Thoracic aorta (tissue), 2 donors: ENCODE measurements at regions not wholly inside any gene's neighbourhood (a gene's known extent, or its start where the extent isn't known, plus 50 kb on each side); places are given as distances from the start of the nearest gene placed in this dataset.

Experiments
- ATAC-seq: fragments of 150-250 bp; one replicate; pipeline ENCODE4 v1.8.0; 2017; ENCODE audit warnings: low read depth; ENCODE audit not compliant: insufficient number of reproducible peaks, low FRiP score
- DNase-seq: peaks from one replicate; pipeline ENCODE4 v3.0.0-alpha.2; 2020; ENCODE audit warnings: low spot score
- H3K27ac ChIP-seq, 2 donors: fragments of 200-600 bp; sonication (generic); 1 replicate in 1 of 2; 2 replicates in 1 of 2; pipeline ENCODE4 v1.5.1; 2016; ENCODE audit warnings: mild to moderate bottlenecking in 2 of 2, moderate library complexity in 2 of 2
- H3K27me3 ChIP-seq: fragments of 200-600 bp; sonication (generic); replicated peaks from 2 replicates; pipeline ENCODE4 v1.6.0; 2016; ENCODE audit warnings: mild to moderate bottlenecking; ENCODE audit not compliant: insufficient read depth
- H3K36me3 ChIP-seq: fragments of 200-600 bp; sonication (generic); one replicate; pipeline ENCODE4 v1.5.1; 2016
- H3K4me1 ChIP-seq, 2 donors: fragments of 200-600 bp; sonication (generic); 1 replicate in 1 of 2; 2 replicates in 1 of 2; pipeline versions ENCODE4 v1.5.1 to v1.6.0; 2016; ENCODE audit warnings: low read depth in 2 of 2, mild to moderate bottlenecking in 1 of 2; ENCODE audit not compliant: control insufficient read depth in 1 of 2
- H3K4me3 ChIP-seq: fragments of 200-600 bp; sonication (generic); 2 replicates; pipeline ENCODE4 v1.5.1; 2016; ENCODE audit warnings: mild to moderate bottlenecking
- H3K9me3 ChIP-seq: fragments of 200-600 bp; sonication (generic); 2 replicates; pipeline ENCODE4 v1.5.1; 2016
- TF ChIP-seq, protein P1 (sequence below): fragments of 200-600 bp; sonication (generic); IDR thresholded peaks from one replicate; pipeline ENCODE4 v1.5.1; 2019; ENCODE audit warnings: antibody characterized with exemption

DNA sequence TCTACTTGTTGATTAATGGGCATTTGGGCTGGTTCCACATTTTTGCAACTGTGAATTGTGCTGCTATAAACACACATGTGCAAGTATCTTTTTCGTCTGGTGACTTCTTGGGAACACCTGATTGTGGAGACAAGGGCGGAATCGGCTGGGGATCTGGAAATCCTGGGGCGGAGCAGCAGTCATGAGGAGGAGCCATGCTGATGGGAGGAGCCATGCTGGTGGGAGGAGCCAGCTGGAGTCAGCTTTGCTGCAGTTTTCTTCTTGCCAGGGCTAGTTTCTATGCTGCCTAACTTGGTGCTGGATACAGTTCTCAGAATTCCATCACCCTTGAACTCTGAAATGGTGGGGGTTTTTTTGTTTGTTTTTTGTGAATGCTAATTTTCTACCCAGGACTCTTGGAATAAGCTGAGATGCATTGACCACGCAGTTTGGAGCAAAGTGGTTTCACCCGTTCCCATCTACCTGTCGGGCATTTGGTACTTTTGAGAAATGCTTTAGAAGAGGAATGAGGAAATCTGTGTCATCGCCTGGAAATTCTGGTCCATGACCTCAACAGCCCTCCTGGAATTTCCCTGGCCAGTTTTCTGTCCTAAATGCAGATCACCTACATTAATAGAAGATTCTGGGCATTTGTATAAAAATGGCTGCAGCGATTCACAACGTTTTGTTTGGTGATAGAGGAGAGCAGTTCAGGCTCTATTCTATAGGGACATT, 217.4 kb upstream of the ZFHX3 start:
- TF ChIP-seq, protein P1, sequence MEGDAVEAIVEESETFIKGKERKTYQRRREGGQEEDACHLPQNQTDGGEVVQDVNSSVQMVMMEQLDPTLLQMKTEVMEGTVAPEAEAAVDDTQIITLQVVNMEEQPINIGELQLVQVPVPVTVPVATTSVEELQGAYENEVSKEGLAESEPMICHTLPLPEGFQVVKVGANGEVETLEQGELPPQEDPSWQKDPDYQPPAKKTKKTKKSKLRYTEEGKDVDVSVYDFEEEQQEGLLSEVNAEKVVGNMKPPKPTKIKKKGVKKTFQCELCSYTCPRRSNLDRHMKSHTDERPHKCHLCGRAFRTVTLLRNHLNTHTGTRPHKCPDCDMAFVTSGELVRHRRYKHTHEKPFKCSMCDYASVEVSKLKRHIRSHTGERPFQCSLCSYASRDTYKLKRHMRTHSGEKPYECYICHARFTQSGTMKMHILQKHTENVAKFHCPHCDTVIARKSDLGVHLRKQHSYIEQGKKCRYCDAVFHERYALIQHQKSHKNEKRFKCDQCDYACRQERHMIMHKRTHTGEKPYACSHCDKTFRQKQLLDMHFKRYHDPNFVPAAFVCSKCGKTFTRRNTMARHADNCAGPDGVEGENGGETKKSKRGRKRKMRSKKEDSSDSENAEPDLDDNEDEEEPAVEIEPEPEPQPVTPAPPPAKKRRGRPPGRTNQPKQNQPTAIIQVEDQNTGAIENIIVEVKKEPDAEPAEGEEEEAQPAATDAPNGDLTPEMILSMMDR, result no peak
- Histone ChIP-seq H3K27me3 (no peaks in the 10 kb centered on the region), H3K4me3 (no peak overlapping the region)

DNA sequence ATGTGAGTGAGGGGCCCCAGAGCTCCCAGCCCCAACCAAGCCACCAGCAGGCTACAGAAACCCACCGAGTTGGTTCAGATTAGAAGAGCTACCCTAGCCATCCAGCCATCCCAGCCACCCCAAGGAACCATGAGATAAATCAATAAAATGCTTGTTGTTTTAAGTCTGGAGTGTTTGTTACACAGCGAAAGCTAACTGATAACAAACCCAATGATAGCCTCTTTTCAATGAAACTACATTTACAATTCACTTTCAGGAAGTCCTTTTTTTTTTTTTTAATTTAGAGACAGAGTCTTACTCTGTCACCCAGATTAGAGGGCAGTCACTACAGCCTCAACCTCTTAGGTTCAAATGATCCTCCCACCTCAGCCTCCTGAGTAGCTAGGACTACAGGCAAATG, 215.0 kb upstream of the ZFHX3 start:
- Histone ChIP-seq H3K4me3 (no peak overlapping the region), H3K27ac (no peak overlapping the region), H3K36me3 (no peaks in the 10 kb centered on the region), H3K9me3 (no peaks in the 10 kb centered on the region), H3K27me3 (no peaks in the 10 kb centered on the region), H3K4me1 (no peaks in the 10 kb centered on the region)
- ATAC-seq, result no peak
- TF ChIP-seq, protein P1, result no peak
- no peak for DNase-seq

More for the DNA sequence above, 217.4 kb upstream of the ZFHX3 start:
- Histone ChIP-seq H3K27ac (no peak overlapping the region), H3K9me3 (no peaks in the 10 kb centered on the region), H3K36me3 (no peaks in the 10 kb centered on the region), H3K4me1 (no peaks in the 10 kb centered on the region)
- no peak for DNase-seq
- ATAC-seq, result no peak

DNA sequence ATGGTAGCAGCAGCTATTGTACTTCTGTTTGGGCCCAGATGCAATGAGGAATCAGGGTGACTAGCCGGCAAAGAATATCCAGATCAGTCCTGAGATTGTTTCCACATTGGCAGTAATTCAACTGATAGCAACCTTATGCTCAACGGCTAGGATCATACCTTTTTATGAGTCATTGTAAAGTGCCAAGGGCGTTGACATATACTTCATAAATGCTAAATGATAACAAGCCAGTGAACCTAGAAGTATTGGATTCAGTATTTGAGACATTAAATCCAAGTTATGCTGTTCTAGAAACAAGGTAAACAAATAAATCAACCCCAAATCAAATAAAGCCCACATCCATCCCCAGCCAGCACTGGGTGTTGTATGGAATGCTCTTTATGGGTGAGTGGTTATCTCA, 207.1 kb upstream of the ZFHX3 start:
- Histone ChIP-seq H3K9me3 (no peaks in the 10 kb centered on the region), H3K36me3 (no peaks in the 10 kb centered on the region), H3K4me3 (no peak overlapping the region), H3K27me3 (no peaks in the 10 kb centered on the region), H3K27ac (no peak overlapping the region), H3K4me1 (no peaks in the 10 kb centered on the region)
- ATAC-seq (no peak), DNase-seq (no peak)
- TF ChIP-seq, protein P1, result no peak

GRCh38 chr16:73253922-73254480, 206.1 kb upstream of the ZFHX3 start:
- no peaks in the 10 kb centered on the region for H3K36me3 ChIP-seq

GRCh38 chr16:73252446-73252845, 204.5 kb upstream of the ZFHX3 start:
- Histone ChIP-seq H3K4me1 (no peaks in the 10 kb centered on the region), H3K4me3 (no peak overlapping the region), H3K9me3 (no peaks in the 10 kb centered on the region), H3K36me3 (no peaks in the 10 kb centered on the region), H3K27me3 (no peaks in the 10 kb centered on the region), H3K27ac (no peak overlapping the region)
- TF ChIP-seq, protein P1, result no peak
- DNase-seq (no peak), ATAC-seq (no peak)

More at GRCh38 chr16:73253922-73254480, 206.1 kb upstream of the ZFHX3 start:
- no peak for DNase-seq
- TF ChIP-seq, protein P1, result no peak
- Histone ChIP-seq H3K4me1 (no peaks in the 10 kb centered on the region), H3K9me3 (no peaks in the 10 kb centered on the region), H3K27ac (no peak overlapping the region), H3K4me3 (no peak overlapping the region), H3K27me3 (no peaks in the 10 kb centered on the region)
- ATAC-seq, result no peak
